Kidney epithelial cell (primary cell): ENCODE measurements at regions not wholly inside any gene's neighbourhood (a gene's known extent, or its start where the extent isn't known, plus 50 kb on each side); places are given as distances from the start of the nearest gene placed in this dataset.

Experiments used
- DNase-seq: peaks from one replicate; pipeline ENCODE4 v3.0.0-alpha.2; 2010; ENCODE audit warnings: low read depth
- H3K27me3 ChIP-seq: 2 replicates; pipeline ENCODE4 v1.6.0; 2011; ENCODE audit warnings: low read length; ENCODE audit not compliant: control insufficient read depth, insufficient read depth
- H3K36me3 ChIP-seq: 2 replicates; pipeline ENCODE4 v1.5.1; 2011; ENCODE audit warnings: low read length; ENCODE audit not compliant: control insufficient read depth, insufficient read depth
- H3K4me3 ChIP-seq: 2 replicates; pipeline ENCODE4 v1.5.1; 2011; ENCODE audit warnings: low read depth, mild to moderate bottlenecking, control low read depth, low read length
- TF ChIP-seq, protein P1 (sequence below): IDR thresholded peaks from 2 replicates; pipeline ENCODE4 v1.5.1; 2011; ENCODE audit warnings: mild to moderate bottlenecking, moderate library complexity, low read length, control low read depth, inconsistent platforms; ENCODE audit not compliant: insufficient read depth, poor library complexity, severe bottlenecking

DNA sequence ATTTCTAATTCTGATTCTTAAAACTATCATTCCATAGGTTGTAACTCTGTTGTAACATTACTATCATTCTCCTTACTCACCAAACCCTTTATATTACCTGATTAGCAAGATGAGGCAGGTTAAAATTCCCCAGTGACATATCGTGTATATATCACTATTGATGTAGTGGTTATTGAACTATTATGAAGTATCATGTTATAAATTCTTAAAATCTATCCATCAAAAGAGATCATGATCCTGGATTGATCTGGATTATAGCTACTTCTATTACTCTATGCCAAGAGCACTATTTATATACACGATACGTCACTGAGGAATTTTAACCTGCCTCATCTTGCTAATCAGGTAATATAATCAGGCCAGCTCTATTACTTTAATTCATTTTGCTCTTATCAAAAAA, 533.9 kb downstream of the SLITRK6 start:
- no peak for DNase-seq
- TF ChIP-seq, protein P1, sequence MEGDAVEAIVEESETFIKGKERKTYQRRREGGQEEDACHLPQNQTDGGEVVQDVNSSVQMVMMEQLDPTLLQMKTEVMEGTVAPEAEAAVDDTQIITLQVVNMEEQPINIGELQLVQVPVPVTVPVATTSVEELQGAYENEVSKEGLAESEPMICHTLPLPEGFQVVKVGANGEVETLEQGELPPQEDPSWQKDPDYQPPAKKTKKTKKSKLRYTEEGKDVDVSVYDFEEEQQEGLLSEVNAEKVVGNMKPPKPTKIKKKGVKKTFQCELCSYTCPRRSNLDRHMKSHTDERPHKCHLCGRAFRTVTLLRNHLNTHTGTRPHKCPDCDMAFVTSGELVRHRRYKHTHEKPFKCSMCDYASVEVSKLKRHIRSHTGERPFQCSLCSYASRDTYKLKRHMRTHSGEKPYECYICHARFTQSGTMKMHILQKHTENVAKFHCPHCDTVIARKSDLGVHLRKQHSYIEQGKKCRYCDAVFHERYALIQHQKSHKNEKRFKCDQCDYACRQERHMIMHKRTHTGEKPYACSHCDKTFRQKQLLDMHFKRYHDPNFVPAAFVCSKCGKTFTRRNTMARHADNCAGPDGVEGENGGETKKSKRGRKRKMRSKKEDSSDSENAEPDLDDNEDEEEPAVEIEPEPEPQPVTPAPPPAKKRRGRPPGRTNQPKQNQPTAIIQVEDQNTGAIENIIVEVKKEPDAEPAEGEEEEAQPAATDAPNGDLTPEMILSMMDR, result no peak
- H3K27me3 ChIP-seq, result no peaks in the 10 kb centered on the region
- H3K36me3 ChIP-seq, result no peaks in the 10 kb centered on the region
- H3K4me3 ChIP-seq, result no peak overlapping the region

DNA sequence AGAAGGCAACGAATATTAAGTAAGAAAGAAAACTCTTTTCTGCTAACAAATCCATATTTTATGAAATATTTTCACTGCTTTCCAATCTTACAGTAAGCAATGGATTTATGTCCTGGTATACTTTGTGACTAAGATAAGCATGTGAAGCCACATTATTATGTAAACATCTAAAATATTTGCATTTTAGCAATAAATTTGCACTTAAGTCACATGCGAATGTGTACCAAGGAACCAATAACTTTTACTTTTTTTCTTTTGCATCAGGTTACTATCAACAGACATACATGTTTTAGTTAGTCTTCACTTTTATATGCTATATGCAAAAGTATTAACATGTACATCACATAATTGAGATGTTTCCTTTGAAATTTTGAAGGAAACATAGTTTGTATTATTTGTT, 536.7 kb downstream of the SLITRK6 start:
- DNase-seq, result no peak
- TF ChIP-seq, protein P1, result no peak

DNA sequence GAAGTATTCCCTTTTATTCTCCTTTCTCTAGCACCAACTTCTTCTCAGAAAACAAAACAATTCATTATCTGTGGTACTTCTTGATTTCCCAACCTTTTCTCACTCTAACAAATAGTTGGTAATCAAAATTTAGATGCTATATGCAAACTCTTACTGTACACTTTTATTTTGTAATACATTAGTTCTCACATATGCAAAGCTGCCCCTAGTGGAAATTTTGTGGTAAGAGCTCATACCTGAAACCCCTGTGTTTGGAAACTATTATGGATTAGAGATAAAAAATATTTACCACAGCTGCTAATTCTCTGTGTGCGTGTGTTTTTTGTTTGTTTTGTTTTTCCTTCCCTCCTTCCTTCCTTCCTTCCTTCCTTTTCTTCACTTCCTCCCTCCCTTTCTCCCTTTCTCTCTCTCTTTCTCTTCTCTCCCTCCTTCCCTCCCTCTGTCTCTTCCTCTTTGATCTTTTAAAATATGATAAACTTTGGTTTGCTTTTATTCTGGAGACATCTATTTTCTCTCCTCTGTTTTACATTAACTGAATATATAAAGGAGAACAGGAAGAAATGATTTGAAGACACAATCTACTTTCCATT, 537.4 kb downstream of the SLITRK6 start:
- TF ChIP-seq, protein P1, result peak; percentile 50
- no peak for DNase-seq
- Histone ChIP-seq H3K36me3 (no peaks in the 10 kb centered on the region), H3K4me3 (no peak overlapping the region), H3K27me3 (no peaks in the 10 kb centered on the region)

More for the DNA sequence above, 536.7 kb downstream of the SLITRK6 start:
- H3K4me3 ChIP-seq, result no peak overlapping the region
- no peaks in the 10 kb centered on the region for H3K36me3 ChIP-seq
- no peaks in the 10 kb centered on the region for H3K27me3 ChIP-seq

DNA sequence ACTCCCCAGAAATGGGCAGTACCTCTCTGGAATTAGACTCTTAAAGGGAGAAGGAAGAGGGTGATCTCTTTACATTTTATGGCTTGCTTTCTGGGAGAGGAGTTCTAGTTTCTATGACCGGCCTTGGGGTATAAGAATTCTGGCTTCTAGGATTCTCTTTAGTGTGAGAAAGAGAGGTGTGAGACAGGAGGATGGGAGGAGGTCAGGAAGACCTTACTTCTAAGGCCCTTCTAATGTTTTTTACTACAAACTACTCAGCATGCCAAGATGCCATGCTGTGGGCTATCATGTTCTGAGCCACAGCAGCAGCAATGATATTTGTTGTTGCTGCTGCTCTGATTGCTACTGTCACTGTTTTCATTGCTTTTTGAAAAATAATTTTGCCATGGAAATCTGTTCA, 538.3 kb downstream of the SLITRK6 start:
- Histone ChIP-seq H3K4me3 (no peak overlapping the region), H3K36me3 (no peaks in the 10 kb centered on the region), H3K27me3 (no peaks in the 10 kb centered on the region)
- DNase-seq, result no peak
- TF ChIP-seq, protein P1, result no peak

DNA sequence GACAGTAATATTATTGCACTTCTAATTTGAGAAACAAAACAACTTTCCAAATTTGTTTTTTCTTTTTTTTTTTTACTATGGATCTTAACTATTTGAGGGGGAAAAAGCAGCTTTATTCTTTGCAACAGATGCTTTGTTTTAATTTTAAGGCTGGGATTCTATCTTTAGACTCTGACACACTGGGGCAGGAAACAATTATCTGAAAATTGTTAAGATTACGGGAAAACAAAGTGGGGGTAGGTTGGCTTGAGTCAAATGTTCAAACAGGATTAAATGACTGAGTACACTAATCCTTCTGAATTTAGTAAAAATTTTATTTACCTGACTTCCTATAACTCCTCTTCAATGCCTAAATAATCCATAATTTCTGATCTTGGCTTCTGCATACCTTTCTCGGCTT, 543.2 kb downstream of the SLITRK6 start:
- TF ChIP-seq, protein P1, result no peak
- Histone ChIP-seq H3K27me3 (no peaks in the 10 kb centered on the region), H3K4me3 (no peak overlapping the region), H3K36me3 (no peaks in the 10 kb centered on the region)
- DNase-seq, result no peak

DNA sequence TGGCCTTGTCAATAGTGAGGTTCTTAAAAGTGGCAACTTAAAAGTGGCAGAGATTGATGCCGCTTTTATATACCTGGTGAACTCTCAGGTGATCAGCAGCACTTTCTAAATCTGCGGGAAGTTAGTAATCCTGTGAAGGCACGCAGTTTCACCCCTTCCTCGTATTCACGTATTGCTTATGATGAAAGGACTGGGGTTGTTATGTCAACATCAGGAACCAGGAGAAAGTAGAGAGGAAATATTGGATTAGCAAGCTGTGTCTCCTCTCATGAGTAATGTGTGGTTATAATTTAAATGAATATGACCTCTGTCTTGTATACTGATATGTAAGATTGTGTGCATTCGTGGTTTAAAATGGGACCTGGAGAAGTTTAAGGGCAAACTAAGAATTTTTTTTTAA, 544.6 kb downstream of the SLITRK6 start:
- no peak overlapping the region for H3K4me3 ChIP-seq
- H3K27me3 ChIP-seq, result no peaks in the 10 kb centered on the region
- no peak for DNase-seq
- TF ChIP-seq, protein P1, result no peak
- no peaks in the 10 kb centered on the region for H3K36me3 ChIP-seq
